ENCODE measurements at regions not wholly inside any gene's neighbourhood (a gene's known extent, or its start where the extent isn't known, plus 50 kb on each side); places are given as distances from the start of the nearest gene placed in this dataset.
A peak's percentile ranks its signal among the peaks of the same experiment; 100 is the strongest.
"Not testable (repeated sequence)": the region's sequence is repeated elsewhere in the genome, so short reads cannot be mapped to it uniquely, and the experiment has no call there.

DNA sequence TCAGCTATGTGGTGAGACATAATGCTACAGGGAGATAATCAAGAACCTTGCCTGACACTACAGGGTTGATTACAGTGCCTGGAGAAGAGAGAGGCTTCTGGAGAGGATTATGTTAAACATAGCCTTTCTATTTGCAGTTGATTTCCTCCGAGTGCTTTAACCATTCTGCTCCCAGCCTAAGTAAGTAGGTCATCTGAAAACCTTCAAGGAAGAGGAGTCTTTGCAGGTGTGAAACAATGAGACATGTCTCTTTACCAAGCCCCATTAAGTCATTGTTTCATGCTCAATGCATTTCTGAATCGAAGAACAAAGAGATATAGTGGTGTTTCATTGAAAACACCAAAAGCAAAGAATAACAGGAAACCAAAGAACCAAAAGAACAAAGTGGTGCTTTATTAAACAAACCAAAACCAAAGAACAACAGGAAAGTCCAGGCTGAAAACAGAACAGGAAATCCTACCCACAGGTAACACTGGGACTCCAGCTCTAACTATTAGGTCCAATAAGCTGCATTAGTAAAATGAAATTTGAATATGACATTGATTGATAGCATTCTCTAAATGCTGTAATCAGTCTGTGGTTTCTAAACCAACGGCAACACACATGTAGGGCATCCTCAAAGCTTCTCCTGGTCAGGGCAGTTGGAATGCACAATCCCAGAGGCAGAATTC lies 113.3 kb upstream of the SPATA31D4 start:
- DNase-seq, result no peak

DNA sequence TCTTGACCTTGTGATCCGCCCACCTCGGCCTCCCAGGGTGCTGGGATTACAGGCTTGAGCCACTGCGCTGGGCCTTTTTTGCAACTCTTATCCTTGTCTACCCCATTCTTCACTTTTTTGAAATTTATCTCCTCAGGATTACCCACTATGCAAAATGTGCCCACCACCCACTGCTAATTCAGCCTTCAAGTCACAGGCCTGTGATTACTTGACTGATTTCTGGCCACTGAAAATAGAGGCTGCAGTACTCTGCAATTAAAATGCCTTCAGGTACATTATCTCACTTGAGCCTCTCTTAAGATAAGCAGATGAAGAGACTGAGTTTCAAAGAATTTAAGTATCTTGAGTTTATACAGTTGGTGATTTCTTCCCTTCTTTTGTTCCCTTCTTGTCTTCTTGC lies 112.4 kb upstream of the SPATA31D4 start:
- no peak for DNase-seq

DNA sequence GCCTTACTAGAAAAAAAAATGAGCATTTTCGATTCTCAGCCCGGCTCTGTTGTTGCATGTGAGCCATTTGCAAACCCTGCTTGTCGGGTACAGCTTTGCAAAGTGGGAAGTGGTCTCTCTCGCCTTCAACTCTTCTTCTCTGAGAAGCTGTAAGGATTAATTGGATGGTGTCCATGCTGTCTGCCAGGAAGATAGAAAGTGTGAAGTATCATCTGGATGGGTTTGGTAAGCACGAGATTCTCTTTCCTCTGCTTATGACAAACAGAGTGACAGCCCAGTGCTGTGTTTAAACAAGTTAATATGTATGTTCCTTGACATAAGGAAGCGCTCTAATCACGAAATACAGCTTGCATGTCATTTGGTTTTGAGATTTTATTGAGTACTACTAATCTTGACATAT lies 109.1 kb upstream of the SPATA31D4 start:
- DNase-seq, result no peak

DNA sequence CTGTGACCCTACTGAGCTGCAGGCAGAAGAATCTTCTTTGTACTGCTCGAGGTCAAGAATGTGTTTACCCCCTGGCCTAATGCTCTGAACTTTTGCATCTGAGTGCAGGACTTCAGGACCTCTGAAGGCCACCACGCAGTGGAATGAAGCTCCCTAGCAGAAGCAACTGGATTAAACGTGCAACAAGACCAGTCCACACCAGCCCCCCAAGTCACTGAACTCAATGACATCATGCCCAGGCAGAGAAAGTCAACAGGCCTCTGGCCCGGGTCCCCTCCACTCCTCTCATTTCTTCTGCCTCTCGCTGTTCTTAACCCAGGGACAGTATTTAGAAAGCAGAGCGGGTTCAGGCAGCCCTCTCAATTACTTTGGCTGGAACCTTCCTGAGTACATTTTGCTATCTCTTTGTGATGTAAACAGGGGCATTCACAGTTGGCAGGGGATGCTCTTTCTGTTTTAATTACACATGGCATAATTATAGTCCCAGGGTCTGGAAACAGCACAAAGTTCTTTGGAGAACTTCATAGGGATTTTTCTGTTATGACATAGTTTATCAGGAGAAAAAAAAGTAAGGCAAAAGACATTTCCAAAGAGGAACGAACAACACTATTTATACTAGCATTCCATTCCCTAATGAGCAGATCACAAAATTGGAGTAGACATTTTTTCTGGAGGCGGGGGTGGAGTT lies 108.2 kb upstream of the SPATA31D4 start:
- DNase-seq, result no peak

DNA sequence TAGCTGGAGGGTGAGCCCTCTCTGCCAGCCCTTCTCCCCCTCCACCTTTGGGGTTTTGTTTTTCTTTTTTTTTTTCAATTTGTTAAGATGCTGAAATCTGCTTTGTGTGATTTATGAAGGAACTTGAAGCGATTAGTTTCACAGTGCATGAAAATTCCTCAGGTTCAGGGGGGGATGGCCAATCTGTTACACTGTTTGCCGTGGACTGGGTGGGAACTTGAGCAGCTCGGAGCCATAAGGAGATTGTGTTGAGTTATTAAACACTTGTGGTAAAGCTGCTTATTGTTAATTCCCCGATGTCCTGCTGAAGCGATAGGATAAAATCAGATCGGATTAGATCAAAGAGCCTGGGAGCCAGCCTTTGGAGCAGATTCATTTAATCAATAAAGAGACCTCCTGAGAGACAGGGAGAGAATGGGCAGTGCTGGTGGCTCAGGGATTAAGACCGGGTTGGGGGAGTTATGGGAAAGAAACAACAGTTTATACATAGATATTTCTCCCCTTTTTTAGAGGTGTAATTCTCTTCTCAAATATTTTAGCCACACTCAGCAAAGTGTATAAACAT lies 105.8 kb upstream of the SPATA31D4 start:
- DNase-seq, result no peak

DNA sequence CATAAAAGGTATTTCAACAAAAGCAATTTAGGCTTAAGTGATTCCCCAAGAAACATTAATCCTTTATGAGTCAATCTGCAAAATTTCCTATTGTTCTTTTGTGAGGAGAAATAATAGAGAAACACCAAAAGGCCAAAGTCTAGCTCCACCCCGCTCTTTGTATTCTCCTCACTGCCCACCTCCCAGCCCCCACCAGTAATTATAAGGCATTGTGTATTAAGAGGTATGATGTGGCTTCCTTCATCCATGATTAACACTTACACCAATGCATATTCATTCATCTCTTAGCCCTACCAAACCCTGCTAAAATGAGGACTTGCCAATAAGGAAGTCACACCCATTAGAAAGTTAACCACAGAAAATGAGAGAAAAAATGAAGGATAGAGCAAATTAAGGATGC lies 105.3 kb upstream of the SPATA31D4 start:
- DNase-seq, result no peak

DNA sequence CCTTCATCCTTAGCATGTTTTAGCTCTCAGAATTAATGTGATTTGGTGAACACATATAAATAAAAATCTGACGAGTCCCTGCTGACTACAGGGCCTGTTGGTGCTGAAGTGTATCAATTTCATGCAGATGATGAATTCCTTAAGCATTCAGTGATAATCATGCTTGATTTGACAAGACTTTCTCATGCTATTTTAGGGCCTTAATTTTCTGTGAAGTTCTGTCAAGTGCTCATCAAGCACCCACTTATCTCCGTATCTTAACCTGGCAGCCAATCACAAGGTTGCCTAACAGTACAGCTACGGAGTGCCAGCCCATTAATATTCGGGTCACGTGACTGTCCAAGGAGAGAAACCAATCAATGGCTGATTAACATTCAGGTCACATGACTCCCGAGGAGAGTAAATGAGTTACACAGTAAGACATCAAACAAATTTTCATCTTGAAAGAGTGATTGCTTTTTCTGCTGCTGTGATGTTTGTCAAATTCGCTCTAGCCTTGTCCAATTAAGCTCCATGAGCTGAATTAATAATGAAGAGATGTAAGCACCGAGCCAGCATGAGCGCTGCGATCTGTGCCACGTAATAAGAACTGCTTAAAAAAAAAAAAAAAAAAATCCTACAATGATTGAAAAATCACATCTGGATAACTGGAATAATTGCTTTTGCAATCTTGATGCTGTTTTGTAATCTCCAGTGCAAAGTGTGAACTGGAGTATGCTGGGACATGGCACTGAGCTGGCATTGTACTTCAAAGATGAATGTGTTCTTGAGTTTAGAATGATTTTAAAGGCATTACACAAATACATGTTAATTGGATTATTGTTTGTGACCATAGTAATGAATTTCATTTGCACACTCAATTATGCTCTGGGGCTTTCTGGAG lies 104.3 kb upstream of the SPATA31D4 start:
- peak; percentile 53 for DNase-seq

DNA sequence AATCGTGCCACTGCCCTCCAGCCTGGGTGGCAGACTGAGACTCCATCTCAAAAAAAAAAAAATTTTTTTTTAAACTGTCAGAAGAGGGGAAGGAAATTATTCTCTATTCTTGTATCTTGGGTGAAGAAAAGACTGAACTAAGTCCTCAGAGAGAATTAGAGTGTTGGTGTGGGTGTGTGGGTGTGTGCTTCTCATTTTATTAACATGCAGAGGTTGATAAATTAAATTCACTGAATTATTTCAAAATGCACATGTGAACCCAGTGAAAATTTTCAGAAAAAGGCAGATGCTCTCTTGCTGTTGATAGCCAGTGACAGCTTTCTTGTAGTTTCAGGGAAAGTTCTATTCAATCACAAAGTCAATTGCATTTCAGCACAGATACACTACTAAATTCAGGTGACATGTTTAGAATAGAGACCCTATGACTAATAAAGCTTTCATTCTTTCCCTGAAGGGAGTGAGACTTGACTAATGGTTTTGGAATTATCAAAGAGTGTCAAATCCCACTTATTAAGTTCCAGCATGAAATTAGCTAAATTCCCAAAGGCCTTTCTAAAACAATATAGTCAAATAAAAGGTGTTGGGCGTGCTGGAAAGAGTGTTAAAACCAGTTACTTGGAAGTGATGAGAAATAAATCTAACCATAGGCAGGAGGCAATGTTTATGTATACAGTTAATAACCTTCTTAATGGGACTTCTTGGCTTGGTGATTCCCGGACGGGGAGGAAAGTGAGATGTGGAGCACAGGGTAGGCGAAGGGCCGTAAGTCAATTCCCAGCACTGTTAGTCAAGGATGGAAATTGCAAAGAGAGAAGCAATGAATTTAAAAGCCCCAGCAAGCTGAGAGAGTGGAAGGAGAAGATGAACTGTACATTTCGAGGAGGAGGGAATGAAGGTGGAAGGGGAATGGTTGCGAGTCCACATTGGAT lies 103.2 kb upstream of the SPATA31D4 start:
- no peak for DNase-seq

DNA sequence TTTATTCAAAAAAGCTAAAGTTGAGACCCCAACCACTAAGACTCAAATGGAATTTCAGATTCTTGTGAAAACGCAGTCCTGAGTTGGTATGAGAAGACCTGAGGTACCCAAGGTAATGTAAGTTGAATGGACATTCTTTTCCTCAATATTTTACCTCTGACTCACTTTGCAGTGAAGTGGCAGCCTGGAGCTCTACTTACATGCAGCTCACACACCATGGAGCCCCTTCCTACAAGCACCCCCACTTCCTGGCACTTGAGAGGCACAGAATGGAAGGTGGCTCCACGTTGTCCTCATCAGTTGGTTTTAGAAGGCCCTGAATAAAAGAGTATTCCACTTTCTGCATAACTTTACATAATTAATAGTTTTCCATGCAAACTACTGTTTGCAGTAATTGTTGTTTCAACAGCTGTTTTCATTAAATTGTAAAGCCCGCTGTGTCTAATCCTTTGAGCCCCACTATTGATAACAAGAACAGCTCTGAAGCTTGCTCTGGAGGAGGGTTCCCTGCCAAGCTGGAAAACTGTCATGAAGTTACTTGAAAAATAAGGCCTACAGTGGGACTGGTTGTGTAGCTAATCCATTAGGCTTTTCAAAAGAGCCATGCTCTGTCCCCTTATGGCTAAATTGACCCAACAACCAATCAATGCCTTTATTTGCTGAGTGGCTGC lies 102.2 kb upstream of the SPATA31D4 start:
- no peak for DNase-seq

DNA sequence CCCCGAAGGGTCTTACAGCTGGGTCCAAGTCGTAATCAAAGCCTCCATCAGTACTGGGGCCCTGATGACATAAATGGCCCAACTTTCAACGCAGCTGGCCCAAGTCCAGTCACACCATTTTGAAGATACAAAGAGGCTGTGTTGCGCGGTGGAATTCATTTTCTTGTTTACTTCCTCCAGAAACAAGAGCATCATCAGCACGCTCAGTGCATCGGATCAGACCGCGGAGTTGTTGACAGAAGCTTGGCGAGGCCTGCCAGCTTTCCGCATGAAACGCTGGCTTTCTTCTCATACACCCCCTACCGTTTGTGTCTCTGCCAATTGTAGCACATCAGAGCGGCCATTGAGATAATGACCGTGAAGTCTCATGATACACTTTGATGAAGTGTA lies 101.7 kb upstream of the SPATA31D4 start:
- peak; percentile 71 for DNase-seq

DNA sequence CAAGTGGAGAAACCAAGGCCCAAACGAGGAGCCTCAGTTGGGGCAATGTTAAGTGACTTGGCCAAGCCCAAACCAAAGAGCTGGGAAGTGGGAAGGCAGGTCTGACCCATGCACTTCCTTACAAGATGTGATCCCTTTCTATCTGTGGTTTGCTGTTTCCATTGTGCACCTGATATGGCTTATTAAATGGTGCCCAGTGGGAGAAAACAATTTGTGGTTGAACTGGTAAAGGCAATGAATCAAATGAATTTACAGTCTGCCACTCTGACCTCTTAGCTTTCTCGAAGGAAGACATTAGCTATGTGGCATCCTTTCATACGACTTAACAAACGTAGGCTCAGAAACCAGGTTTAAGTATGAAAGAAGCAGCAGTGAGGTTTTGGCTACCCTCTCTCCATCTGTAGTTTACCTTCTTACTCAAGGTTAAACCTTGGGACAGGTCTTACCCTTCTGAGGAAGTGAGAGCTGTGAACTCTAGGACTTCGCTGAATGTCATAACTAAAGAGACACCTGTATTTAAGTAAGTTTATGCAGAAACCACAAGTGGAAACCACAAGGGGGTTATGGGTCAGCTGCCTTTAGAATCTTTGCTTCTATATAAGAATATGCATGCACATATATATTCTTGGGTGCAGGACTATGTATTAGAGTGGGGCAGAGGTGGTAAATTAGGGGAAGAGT lies 100.5 kb upstream of the SPATA31D4 start:
- no peak for DNase-seq

DNA sequence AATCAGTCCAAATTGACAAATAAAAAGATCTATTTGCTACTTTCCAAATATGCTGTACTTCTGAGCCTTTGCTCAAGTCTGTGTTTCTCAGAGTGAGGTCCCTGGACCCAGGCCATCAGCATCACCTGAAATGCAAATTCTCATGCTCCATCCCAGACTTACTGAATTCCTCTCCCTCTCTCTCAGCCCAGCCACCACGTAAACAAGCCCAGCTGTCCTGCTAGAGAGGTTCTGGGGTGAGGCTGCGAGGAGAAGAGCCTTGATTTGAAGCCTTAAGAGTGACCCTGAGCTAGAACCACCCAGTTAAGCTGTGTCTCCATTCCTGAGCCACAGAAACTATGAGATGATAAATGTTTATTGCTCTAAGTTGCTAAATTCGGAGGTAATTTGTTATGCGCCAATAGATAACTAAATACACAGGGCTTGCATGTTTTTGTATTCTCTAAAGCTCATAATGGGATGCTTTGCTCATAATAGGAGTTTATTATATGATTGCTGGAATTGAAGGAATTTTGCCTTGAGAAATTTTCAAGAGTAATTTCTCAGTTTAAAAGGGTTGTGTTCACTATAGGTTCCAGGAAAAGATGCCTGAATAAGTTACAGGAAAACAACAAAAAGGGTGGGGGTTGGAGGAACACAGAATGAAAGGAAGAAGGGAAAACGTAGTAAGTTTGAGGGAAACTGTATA lies 98.9 kb upstream of the SPATA31D4 start:
- no peak for DNase-seq

DNA sequence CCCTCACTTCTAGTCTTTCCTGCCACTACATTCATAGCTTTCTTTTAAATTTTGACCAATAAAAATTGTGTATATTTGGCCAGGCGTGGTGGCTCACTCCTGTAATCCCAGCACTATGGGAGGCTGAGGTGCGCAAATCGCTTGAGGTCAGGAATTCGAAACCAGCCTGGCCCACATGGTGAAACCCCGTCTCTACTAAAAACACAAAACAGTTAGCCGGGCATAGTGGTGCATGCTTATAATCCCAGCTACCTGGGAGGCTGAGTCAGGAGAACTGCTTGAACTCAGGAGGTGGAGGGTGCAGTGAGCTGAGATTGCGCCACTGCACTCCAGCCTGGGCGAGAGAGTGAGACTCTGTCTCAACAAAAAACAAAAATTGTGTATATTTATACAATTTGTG lies 97.8 kb upstream of the SPATA31D4 start:
- DNase-seq, result not testable (repeated sequence)

DNA sequence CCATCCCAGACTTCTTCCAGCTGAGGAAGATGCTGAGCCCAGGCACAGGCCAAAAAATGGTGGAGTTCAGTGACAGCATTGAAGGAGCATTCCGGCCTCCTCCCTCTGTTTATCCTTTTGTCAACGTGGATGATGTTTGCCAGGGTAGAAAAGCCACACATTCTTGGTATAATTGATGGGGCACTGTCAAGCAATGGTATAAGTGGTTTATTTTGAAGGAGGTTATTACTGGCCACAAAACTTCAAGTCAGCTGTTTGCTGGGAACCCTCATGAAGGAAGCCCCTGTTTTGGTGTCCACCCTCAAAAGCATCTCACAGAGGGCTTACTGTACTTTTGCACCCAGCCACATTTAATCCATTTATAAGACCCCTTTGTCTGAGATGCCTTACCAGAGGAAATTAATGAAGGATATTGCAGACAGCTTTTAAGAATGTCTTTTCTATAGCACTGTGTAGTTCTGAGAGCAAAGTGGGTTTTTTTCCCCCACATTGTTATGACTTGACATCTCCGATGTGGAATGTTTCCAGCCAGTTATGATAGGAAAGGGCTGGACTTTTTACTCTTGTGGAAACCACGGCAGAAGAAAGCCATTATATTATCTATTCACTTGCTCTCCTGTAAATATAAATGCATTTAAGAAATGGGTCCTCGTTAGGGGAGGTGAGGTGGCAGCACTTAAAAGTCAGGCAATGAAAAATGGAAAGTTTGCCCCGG lies 95.5 kb upstream of the SPATA31D4 start:
- no peak for DNase-seq

DNA sequence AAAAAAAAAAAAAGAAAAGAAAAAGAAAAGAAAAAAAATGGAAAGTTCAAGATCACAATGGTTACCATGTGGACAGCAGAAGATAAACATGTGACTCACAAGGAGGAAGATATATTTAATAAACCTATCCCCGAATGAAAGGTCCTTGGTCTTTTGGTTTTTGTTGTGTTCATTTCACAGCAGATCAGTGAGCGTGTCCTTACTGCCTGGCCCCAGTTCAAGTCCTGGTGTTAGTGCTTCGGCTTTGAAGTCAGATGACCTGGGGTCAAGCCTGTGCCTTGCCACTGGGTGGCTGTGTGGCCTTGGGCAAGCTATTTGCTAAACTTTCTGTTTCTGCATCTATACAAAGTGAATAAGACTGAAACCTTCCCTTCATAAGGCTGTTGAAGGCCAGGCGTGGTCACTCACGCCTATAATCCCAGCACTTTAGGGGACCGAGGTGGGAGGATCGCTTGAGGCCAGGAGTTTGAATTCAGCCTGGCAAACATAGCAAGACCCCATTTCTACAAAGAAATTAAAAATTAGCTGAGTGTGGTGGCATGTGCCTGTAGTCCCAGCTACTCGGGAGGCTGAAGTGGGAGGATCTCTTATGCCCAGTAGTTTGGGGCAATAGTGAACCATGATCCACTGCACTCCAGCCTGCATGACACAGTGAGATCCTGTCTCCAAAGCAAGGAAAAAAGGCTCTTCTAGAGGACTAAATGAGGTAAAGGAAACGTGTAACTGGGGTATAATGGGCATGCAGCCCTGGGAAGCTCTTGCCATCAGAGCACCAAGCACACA lies 94.5 kb upstream of the SPATA31D4 start:
- no peak for DNase-seq

DNA sequence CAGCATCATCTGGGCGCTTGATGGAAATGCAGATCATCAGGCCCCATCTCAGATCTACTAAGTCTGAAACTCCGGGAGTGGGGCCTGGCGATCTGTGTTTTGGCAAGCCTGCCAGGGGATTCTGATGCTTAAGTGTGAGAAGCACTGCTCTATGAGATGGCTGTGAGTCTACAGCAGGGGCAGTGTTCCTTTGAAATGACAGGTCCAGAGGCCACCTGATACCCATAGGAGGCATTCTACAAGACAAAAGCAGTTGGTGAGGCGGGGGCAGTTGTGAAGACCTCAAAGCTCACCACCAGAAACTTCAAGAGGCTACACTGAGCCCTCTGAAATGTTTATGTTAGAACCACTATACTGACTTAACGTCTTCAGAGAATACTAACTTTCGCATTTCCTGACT lies 86.9 kb upstream of the SPATA31D4 start:
- DNase-seq, result no peak

DNA sequence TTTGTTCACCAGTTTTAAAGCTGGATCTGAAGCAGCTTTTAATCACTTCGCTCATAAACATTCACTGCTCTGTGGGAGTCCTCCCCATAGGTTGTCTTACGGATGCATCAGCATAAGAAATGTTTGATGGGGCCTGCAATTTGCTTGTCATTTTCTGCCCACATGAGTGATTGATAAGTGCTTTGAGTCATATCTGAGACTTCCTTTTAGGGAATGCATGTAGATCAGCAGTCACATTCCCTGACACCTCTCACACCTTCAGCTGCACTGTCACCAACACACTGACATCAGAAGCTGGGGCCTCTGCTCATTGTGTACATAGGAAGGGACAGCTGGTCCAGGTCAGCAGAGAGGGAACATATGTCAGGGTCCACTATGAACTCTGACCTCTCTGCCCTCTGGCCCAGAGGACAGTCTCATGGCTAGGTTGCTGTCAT lies 84.1 kb upstream of the SPATA31D4 start:
- DNase-seq, result no peak

DNA sequence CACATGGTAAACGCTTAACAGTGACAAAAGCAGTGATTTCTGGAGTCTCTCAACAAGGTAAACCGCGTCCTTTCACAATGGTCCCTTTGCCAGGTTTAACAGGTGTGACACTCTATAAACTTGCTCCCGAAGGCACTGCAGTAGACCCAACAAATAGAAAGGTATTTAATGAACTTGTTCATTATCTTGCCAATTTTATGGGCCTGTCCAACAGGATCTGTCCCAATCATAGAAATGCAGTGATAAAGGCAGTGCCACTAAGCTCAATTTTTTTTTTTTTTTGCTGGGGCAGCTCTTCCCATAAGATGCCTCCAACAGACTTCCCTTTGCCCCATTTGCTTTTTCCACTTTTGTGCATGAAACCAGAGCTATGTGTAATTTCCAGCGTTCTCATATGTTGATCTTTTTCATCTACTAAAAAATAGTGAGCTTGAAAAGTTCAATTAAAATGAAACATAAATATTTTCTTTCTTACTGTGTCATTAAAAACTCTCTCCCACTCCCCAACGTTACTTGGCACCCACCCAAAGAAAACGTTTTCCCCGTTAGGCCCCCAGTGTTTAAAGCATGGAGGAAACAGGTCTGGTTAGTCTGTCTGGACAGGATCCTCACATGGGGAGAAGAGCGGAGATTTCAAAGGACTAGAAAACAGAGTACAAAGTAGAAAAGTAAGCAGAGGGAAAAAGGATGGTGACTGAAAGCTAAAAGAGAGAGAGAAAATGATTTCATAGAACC lies 80.9 kb upstream of the SPATA31D4 start:
- no peak for DNase-seq

Data from DMS79 (cell line).